Prostate gland (tissue), 2 donors: ENCODE measurements at regions not wholly inside any gene's neighbourhood (a gene's known extent, or its start where the extent isn't known, plus 50 kb on each side); places are given as distances from the start of the nearest gene placed in this dataset.

Experiments
- DNase-seq: peaks from one replicate; pipeline ENCODE4 v3.0.0-alpha.2; 2019; ENCODE audit warnings: low spot score
- H3K27ac ChIP-seq, 2 donors: fragments of 200-600 bp; sonication (generic); 2 replicates each; pipeline ENCODE4 v1.5.1; 2017 to 2019
- H3K27me3 ChIP-seq: fragments of 200-600 bp; sonication (generic); replicated peaks from 2 replicates; pipeline ENCODE4 v1.5.1; 2019; ENCODE audit not compliant: insufficient read depth
- H3K36me3 ChIP-seq, 2 donors: fragments of 200-600 bp; sonication (generic); 1 replicate in 1 of 2; 2 replicates in 1 of 2; pipeline versions ENCODE4 v1.5.1 to v1.8.1; 2017 to 2019
- H3K4me1 ChIP-seq: fragments of 200-600 bp; sonication (generic); replicated peaks from 2 replicates; pipeline ENCODE4 v1.5.1; 2019
- H3K4me3 ChIP-seq, 2 donors: fragments of 200-600 bp; sonication (generic); 2 replicates each; pipeline ENCODE4 v1.5.1; 2017 to 2019
- H3K9me3 ChIP-seq: fragments of 200-600 bp; sonication (generic); 2 replicates; pipeline ENCODE4 v1.5.1; 2017
- POLR2A ChIP-seq: fragments of 450-650 bp; IDR thresholded peaks from one replicate; pipeline ENCODE4 v1.6.1; 2016; ENCODE audit warnings: antibody characterized with exemption, mild to moderate bottlenecking
- POLR2AphosphoS5 ChIP-seq: sonication (generic); formaldehyde crosslinking; IDR thresholded peaks from one replicate; pipeline ENCODE4 v1.6.1; 2017; ENCODE audit warnings: antibody characterized with exemption
- WGBS: methylation state at CpG from one replicate; pipeline ENCODE4 v1.1.5; 2018; 5-methylcytosine and 5-hydroxymethylcytosine counted together
- intact Hi-C: fragments of 100-400 bp; cut with DNase I; formaldehyde crosslinking; loops from one replicate; pipeline ENCODE4 v1.14.2; 2022
- TF ChIP-seq, protein P1 (sequence below), 4 experiments: fragments of 200-600 bp in 2 of 4; fragments of 450-650 bp in 2 of 4; sonication (generic) in 2 of 4; IDR thresholded peaks; 1 replicate in 3 of 4; 2 replicates in 1 of 4; pipeline ENCODE4 v1.5.1; 2016 to 2019; ENCODE audit warnings: antibody characterized with exemption in 4 of 4, mild to moderate bottlenecking in 2 of 4, moderate library complexity in 2 of 4

- intact Hi-C loops: no loop called here
- 53% methylated on average over 5 of the region's 5 CpGs for WGBS
- H3K4me3 ChIP-seq: no peak overlapping the region
- no peaks in the 10 kb centered on the region for H3K9me3 ChIP-seq
- no peaks in the 10 kb centered on the region for H3K4me1 ChIP-seq
- DNase-seq: no peak
- no peaks in the 10 kb centered on the region for H3K36me3 ChIP-seq
- no peaks in the 10 kb centered on the region for H3K27me3 ChIP-seq
- no peak overlapping the region for H3K27ac ChIP-seq
- TF ChIP-seq, protein P1, sequence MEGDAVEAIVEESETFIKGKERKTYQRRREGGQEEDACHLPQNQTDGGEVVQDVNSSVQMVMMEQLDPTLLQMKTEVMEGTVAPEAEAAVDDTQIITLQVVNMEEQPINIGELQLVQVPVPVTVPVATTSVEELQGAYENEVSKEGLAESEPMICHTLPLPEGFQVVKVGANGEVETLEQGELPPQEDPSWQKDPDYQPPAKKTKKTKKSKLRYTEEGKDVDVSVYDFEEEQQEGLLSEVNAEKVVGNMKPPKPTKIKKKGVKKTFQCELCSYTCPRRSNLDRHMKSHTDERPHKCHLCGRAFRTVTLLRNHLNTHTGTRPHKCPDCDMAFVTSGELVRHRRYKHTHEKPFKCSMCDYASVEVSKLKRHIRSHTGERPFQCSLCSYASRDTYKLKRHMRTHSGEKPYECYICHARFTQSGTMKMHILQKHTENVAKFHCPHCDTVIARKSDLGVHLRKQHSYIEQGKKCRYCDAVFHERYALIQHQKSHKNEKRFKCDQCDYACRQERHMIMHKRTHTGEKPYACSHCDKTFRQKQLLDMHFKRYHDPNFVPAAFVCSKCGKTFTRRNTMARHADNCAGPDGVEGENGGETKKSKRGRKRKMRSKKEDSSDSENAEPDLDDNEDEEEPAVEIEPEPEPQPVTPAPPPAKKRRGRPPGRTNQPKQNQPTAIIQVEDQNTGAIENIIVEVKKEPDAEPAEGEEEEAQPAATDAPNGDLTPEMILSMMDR (IDR thresholded peaks at IDR 0.05): no peak
- no peak for TF ChIP-seq POLR2A
- no peak for TF ChIP-seq POLR2AphosphoS5
Observed at GRCh38 chrX:39247536-39247935, 446.3 kb downstream of the MID1IP1 start.

DNA sequence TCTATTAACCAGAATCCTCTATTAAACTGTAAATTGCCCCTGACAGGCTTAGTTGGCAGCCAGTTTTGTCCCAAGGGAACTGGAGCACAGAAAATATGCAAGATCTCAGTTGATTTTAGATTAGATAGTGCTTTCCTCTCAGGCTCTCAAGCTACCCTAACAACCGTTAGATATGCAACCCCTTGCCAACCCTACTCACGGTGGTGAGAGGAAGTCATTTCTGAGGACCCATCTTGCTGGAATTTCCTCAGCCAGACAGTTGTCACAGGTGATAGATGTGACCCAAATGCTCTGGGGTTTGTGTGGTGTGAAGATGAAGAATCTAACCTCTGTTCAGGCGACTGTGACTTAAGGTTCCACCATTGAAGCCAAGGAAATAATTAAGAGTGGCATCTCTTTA, 447.1 kb downstream of the MID1IP1 start:
- H3K36me3 ChIP-seq: no peaks in the 10 kb centered on the region
- TF ChIP-seq POLR2AphosphoS5 (no peak), POLR2A (no peak)
- TF ChIP-seq, protein P1 (IDR thresholded peaks at IDR 0.05): no peak
- no peaks in the 10 kb centered on the region for H3K4me1 ChIP-seq
- 26% methylated on average over 3 of the region's 3 CpGs for WGBS
- no peaks in the 10 kb centered on the region for H3K9me3 ChIP-seq
- no peaks in the 10 kb centered on the region for H3K27me3 ChIP-seq
- no peak overlapping the region for H3K4me3 ChIP-seq
- no peak for DNase-seq
- intact Hi-C loops: no loop called here
- no peak overlapping the region for H3K27ac ChIP-seq

- no peak for DNase-seq
- intact Hi-C loops: no loop called here
- Histone ChIP-seq H3K9me3 (no peaks in the 10 kb centered on the region), H3K4me3 (no peak overlapping the region), H3K36me3 (no peaks in the 10 kb centered on the region), H3K27ac (no peak overlapping the region), H3K27me3 (no peaks in the 10 kb centered on the region), H3K4me1 (no peaks in the 10 kb centered on the region)
- TF ChIP-seq, protein P1 (IDR thresholded peaks at IDR 0.05): no peak
- TF ChIP-seq POLR2AphosphoS5 (no peak), POLR2A (no peak)
Observed at GRCh38 chrX:39249999-39250398, 448.7 kb downstream of the MID1IP1 start.

DNA sequence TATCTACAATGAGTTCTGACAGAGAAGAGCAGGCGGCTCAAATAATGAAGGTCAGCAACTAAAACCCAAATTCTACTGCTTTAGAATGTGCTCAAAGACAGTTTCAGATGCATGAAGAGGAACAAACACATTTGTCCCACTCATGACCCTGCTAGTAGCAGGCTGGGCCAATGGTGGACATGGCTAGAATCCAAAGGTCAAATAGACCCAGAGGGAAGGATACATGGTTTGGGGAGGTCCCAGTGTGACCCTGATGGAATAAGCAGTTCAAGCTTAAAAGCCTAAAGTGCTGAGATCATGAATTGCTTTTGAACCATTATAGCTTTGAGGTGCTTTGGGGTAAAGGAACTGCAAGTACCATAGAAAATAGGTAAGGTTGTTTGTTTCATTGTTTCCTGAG, 450.7 kb downstream of the MID1IP1 start:
- Histone ChIP-seq H3K4me3 (no peak overlapping the region), H3K4me1 (no peaks in the 10 kb centered on the region), H3K36me3 (no peaks in the 10 kb centered on the region), H3K27ac (no peak overlapping the region), H3K27me3 (no peaks in the 10 kb centered on the region), H3K9me3 (no peaks in the 10 kb centered on the region)
- no peak for DNase-seq
- intact Hi-C loops: no loop called here
- TF ChIP-seq POLR2A (no peak), POLR2AphosphoS5 (no peak)
- TF ChIP-seq, protein P1 (IDR thresholded peaks at IDR 0.05): no peak
- WGBS: 91% methylated on average over 1 of the region's 1 CpG

DNA sequence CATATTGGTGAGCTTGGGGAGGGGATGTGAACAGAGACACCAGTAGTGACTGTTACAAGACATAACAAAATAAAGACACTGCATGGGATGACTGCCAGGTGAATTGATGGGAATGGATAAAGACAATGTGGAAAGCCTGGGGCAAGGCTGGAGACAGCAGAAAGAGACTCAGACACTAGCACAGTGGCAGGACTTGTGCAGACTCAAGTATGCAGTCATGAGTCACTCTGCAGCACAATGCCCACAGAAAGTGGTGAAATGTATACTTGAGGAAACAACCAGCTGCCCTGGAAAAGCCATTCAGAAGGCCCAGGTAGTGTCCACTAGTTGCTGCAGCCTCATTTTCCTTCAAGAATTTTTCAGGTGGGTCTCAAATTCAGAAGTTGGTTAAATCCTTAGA, 452.3 kb downstream of the MID1IP1 start:
- H3K27me3 ChIP-seq: no peaks in the 10 kb centered on the region
- intact Hi-C loops: no loop called here
- H3K27ac ChIP-seq: no peak overlapping the region

More for the DNA sequence above, 452.3 kb downstream of the MID1IP1 start:
- H3K9me3 ChIP-seq: no peaks in the 10 kb centered on the region
- no peaks in the 10 kb centered on the region for H3K4me1 ChIP-seq
- TF ChIP-seq, protein P1 (IDR thresholded peaks at IDR 0.05): no peak
- TF ChIP-seq POLR2AphosphoS5 (no peak), POLR2A (no peak)
- H3K36me3 ChIP-seq: no peaks in the 10 kb centered on the region
- H3K4me3 ChIP-seq: no peak overlapping the region
- DNase-seq: no peak
